Ovary (tissue), 7 donors: ENCODE measurements at regions not wholly inside any gene's neighbourhood (a gene's known extent, or its start where the extent isn't known, plus 50 kb on each side); places are given as distances from the start of the nearest gene placed in this dataset.

ENCODE experiments used
- DNase-seq, 5 donors: peaks; one replicate each; pipeline ENCODE4 v3.0.0-alpha.2; 2019 to 2020
- H3K27ac ChIP-seq, 2 donors: fragments of 200-600 bp; one replicate each; pipeline versions ENCODE4 v1.5.1 to v1.8.0; 2019 to 2022
- H3K27me3 ChIP-seq: fragments of 200-600 bp; one replicate; pipeline ENCODE4 v1.8.0; 2022
- H3K36me3 ChIP-seq: fragments of 200-600 bp; sonication (generic); one replicate; pipeline ENCODE4 v1.5.1; 2019
- H3K4me1 ChIP-seq: one replicate; pipeline ENCODE4 v1.8.1; 2013; ENCODE audit warnings: mild to moderate bottlenecking, moderate library complexity; ENCODE audit not compliant: insufficient read depth
- H3K4me3 ChIP-seq: fragments of 200-600 bp; sonication (generic); one replicate; pipeline ENCODE4 v1.5.1; 2017
- H3K9me3 ChIP-seq, 2 donors: fragments of 200-600 bp in 1 of 2; sonication (generic) in 1 of 2; one replicate each; pipeline versions ENCODE4 v1.5.1 to v1.8.1; 2013 to 2019; ENCODE audit warnings: mild to moderate bottlenecking in 1 of 2, moderate library complexity in 1 of 2
- EP300 ChIP-seq: sonication (generic); formaldehyde crosslinking; IDR thresholded peaks from one replicate; pipeline ENCODE4 v1.6.1; 2017; ENCODE audit warnings: antibody characterized with exemption
- POLR2A ChIP-seq: fragments of 450-650 bp; IDR thresholded peaks from one replicate; pipeline ENCODE4 v1.6.1; 2017; ENCODE audit warnings: antibody characterized with exemption, mild to moderate bottlenecking, moderate library complexity
- WGBS, 3 donors: extraction: QIAGEN DNeasy Blood & Tissue Kit in 1 of 3; methylation state at CpG; one replicate each; pipeline versions ENCODE4 v1.1.5 to v1.1.7; 2013 to 2017; 5-methylcytosine and 5-hydroxymethylcytosine counted together
- intact Hi-C, 4 donors: fragments of 100-400 bp; cut with DNase I; formaldehyde crosslinking; loops; one replicate each; pipeline versions ENCODE4 v1.11.0 to v1.15.1; 2022 to 2023
- TF ChIP-seq, protein P1 (sequence below), 3 donors: fragments of 450-650 bp in 2 of 3; fragments of 200-600 bp in 1 of 3; IDR thresholded peaks; one replicate each; pipeline versions ENCODE4 v1.5.1 to v1.8.0; 2016 to 2022; ENCODE audit warnings: antibody characterized with exemption in 3 of 3, mild to moderate bottlenecking in 1 of 3
- donor health status: DM: no; HTN: no; CAD: no; lungs with moderate emphysema.
- donor health status: DM: no; HTN: no; CAD: no.
- donor health status: Bipolar disorder and iron deficiency.
- donor health status: DM: no; HTN: no; CAD: no.
- donor health status: DM: yes; HTN: yes; CAD: no.

DNA sequence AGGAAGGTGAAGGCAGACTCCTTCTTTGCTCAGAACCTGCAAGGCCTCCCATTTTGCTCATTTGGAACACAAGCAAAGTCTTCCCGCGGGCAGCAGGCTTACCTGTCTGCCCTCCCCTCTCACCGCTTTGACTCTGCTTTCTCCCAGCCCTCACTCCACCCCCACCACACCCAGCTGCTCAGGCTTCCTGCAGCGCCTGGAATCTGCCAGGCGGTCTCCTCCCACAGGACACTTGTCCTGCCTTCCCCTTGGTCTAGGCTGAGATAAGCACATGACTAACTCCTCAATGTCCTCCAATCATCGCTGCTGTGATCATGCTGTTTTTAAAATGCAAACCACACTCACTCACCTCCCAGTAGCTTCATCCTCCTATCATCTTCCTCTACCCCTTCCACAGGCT is 430.0 kb downstream of the ZNF516 start:
- no peaks in the 10 kb centered on the region for H3K36me3 ChIP-seq
- H3K4me1 ChIP-seq = no peaks in the 10 kb centered on the region
- no peak overlapping the region for H3K4me3 ChIP-seq
- TF ChIP-seq, protein P1, sequence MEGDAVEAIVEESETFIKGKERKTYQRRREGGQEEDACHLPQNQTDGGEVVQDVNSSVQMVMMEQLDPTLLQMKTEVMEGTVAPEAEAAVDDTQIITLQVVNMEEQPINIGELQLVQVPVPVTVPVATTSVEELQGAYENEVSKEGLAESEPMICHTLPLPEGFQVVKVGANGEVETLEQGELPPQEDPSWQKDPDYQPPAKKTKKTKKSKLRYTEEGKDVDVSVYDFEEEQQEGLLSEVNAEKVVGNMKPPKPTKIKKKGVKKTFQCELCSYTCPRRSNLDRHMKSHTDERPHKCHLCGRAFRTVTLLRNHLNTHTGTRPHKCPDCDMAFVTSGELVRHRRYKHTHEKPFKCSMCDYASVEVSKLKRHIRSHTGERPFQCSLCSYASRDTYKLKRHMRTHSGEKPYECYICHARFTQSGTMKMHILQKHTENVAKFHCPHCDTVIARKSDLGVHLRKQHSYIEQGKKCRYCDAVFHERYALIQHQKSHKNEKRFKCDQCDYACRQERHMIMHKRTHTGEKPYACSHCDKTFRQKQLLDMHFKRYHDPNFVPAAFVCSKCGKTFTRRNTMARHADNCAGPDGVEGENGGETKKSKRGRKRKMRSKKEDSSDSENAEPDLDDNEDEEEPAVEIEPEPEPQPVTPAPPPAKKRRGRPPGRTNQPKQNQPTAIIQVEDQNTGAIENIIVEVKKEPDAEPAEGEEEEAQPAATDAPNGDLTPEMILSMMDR (IDR thresholded peaks at IDR 0.05) = no peak
- TF ChIP-seq EP300 (no peak), POLR2A (no peak)
- no peak overlapping the region for H3K27ac ChIP-seq
- DNase-seq = no peak
- no peaks in the 10 kb centered on the region for H3K27me3 ChIP-seq
- no peaks in the 10 kb centered on the region for H3K9me3 ChIP-seq
- intact Hi-C loops = no loop called here
- 73 to 75% (median 73%) methylated on average over 6 of the region's 6 CpGs for WGBS, 3 donors

DNA sequence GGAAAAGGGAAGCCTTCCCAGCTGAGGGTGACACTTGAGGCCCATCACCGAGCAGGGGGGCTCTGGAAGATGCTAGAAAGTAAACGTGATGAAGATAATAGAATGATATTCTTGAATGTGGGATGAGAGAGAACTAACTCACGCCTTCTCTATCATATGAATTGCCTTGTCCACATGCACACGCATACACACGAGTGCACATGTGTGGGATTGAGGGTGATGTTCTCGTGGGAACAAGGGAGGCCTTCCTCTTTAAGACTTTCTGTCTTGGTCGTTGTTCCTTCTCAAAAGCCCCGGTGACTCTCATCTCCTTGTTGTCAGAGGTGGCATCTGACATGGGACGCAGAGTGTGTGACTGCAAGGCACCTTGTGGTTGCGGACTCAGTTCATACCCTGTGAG is 436.9 kb downstream of the ZNF516 start:
- WGBS, 3 donors = 75 to 82% (median 79%) methylated on average over 10 of the region's 10 CpGs

DNA sequence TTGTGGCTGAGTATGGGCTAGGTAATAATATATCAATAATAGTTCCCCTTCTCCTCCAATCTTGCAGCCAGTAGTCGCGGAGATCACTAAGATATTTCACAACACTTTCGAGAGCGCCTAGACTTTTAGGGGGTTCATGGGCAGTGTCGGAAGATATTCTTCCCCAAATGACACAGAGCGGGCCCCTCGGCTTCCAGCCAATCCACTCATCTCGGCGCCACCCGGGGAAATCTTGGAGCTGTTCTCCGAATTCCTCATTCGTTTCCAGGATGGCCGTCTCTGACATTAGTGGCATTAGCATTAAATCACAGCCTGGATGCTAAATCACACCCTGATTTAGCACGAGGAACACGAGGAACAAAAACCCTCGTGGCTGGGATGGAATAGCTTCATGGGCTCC is 437.7 kb downstream of the ZNF516 start:
- H3K27me3 ChIP-seq = no peaks in the 10 kb centered on the region
- H3K27ac ChIP-seq = no peak overlapping the region
- no peak for DNase-seq
- no peaks in the 10 kb centered on the region for H3K9me3 ChIP-seq
- H3K36me3 ChIP-seq = no peaks in the 10 kb centered on the region
- 83 to 88% (median 86%) methylated on average over 15 to 16 of the region's 16 CpGs for WGBS, 3 donors
- peaks cover 9% of the 10 kb centered on the region for H3K4me1 ChIP-seq
- no peak overlapping the region for H3K4me3 ChIP-seq
- TF ChIP-seq EP300 (no peak), POLR2A (no peak)
- TF ChIP-seq, protein P1 (IDR thresholded peaks at IDR 0.05) = no peak
- intact Hi-C loops = no loop called here

More for the DNA sequence above, 436.9 kb downstream of the ZNF516 start:
- H3K4me3 ChIP-seq = no peak overlapping the region
- intact Hi-C loops = no loop called here
- no peaks in the 10 kb centered on the region for H3K9me3 ChIP-seq
- no peak overlapping the region for H3K27ac ChIP-seq
- TF ChIP-seq, protein P1 (IDR thresholded peaks at IDR 0.05) = no peak
- no peaks in the 10 kb centered on the region for H3K27me3 ChIP-seq
- H3K4me1 ChIP-seq = peaks cover 8% of the 10 kb centered on the region
- H3K36me3 ChIP-seq = no peaks in the 10 kb centered on the region
- no peak for DNase-seq

DNA sequence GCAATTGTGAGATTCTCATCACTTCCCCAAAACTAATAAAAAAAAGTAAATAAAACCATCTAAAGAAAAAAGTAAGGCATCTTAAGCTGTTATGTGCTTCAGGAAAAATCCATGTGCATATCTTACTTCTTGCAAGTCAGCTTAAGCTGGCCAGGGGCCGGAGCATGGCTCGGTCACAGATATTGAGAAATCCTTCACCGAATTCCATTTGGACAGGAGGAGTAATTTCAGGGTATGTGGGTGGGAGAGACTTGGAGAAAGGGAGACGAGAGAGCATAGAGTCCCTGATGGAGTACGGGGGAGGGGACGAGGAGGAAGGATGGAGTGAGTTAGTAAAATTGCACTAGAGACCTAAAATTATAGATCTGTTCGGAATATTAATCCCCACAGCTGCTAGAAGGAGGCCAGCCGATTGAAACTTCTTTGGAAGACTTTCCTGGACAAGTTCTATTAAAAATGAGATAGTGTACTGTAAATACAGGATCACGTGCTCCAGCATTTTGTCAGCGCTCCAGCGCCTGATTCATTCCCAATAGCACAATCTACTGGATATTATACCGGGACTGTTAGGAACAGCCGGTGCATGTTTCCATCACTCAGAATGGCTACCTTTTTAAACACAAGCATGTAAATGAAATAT is 438.5 kb downstream of the ZNF516 start:
- TF ChIP-seq, protein P1 (IDR thresholded peaks at IDR 0.05) = no peak
- no peak overlapping the region for H3K4me3 ChIP-seq
- H3K27ac ChIP-seq = peak overlapping the region in 1 of 2 donors; percentile 60
- H3K9me3 ChIP-seq = no peaks in the 10 kb centered on the region
- WGBS, 3 donors = 5 to 17% (median 7%) methylated on average over 13 of the region's 13 CpGs
- intact Hi-C loops = no loop called here
- DNase-seq = peak; percentile 78 to 88 (median 83)
- no peaks in the 10 kb centered on the region for H3K36me3 ChIP-seq
- peaks cover 11% of the 10 kb centered on the region for H3K4me1 ChIP-seq
- no peaks in the 10 kb centered on the region for H3K27me3 ChIP-seq
